Lower leg skin (tissue), 3 donors: ENCODE measurements at regions not wholly inside any gene's neighbourhood (a gene's known extent, or its start where the extent isn't known, plus 50 kb on each side); places are given as distances from the start of the nearest gene placed in this dataset.

ENCODE experiments used
- POLR2A ChIP-seq, 2 donors: fragments of 450-650 bp; IDR thresholded peaks; one replicate each; pipeline ENCODE4 v1.6.1; 2016 to 2017; ENCODE audit warnings: antibody characterized with exemption in 2 of 2, mild to moderate bottlenecking in 1 of 2, moderate library complexity in 1 of 2
- TF ChIP-seq, protein P1 (sequence below), 3 donors: fragments of 450-650 bp; IDR thresholded peaks; one replicate each; pipeline ENCODE4 v1.5.1; 2016; ENCODE audit warnings: antibody characterized with exemption in 3 of 3, mild to moderate bottlenecking in 3 of 3, moderate library complexity in 2 of 3

DNA sequence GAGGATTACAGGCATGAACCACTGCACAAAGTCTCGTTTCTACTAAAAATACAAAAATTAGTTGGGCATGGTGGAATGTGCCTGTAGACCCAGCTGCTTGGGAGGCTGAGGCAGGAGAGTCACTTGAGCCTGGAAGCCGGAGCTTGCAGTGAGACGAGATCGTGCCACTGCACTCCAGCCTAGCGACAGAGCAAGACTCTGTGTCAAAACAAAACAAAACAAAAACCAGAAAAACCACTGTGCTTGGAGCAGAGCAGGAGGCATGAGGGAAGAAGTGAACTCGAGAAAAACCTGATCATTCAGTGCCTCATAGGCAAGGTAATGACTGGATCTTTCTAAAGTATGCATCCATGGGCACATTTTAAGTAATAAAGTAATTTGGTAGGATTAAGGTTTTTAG is 487.8 kb downstream of the KCNH5 start:
- TF ChIP-seq, protein P1, sequence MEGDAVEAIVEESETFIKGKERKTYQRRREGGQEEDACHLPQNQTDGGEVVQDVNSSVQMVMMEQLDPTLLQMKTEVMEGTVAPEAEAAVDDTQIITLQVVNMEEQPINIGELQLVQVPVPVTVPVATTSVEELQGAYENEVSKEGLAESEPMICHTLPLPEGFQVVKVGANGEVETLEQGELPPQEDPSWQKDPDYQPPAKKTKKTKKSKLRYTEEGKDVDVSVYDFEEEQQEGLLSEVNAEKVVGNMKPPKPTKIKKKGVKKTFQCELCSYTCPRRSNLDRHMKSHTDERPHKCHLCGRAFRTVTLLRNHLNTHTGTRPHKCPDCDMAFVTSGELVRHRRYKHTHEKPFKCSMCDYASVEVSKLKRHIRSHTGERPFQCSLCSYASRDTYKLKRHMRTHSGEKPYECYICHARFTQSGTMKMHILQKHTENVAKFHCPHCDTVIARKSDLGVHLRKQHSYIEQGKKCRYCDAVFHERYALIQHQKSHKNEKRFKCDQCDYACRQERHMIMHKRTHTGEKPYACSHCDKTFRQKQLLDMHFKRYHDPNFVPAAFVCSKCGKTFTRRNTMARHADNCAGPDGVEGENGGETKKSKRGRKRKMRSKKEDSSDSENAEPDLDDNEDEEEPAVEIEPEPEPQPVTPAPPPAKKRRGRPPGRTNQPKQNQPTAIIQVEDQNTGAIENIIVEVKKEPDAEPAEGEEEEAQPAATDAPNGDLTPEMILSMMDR (IDR thresholded peaks at IDR 0.05): no peak
- no peak for TF ChIP-seq POLR2A (IDR thresholded peaks at IDR 0.05)
